Right lobe of liver (tissue), 6 donors: ENCODE measurements at regions not wholly inside any gene's neighbourhood (a gene's known extent, or its start where the extent isn't known, plus 50 kb on each side); places are given as distances from the start of the nearest gene placed in this dataset.
A peak's percentile ranks its signal among the peaks of the same experiment; 100 is the strongest.

Experiments
- ATAC-seq, 4 donors: fragments of 200-7000 bp; cut with Tn5 transposase; one replicate each; pipeline ENCODE4 v1.9.1; 2020; ENCODE audit warnings: mild to moderate bottlenecking in 4 of 4, moderate library complexity in 4 of 4
- DNase-seq, 3 donors: peaks; one replicate each; pipeline ENCODE4 v3.0.0-alpha.2; 2020
- H3K27ac ChIP-seq, 3 donors: fragments of 200-600 bp; one replicate each; pipeline ENCODE4 v1.8.0; 2022
- H3K27me3 ChIP-seq, 2 donors: fragments of 200-600 bp; one replicate each; pipeline ENCODE4 v1.8.0; 2022
- H3K36me3 ChIP-seq, 4 donors: fragments of 200-600 bp; sonication (generic) in 1 of 4; one replicate each; pipeline versions ENCODE4 v1.5.1 to v1.8.0; 2017 to 2022; ENCODE audit warnings: control low read depth in 1 of 4
- H3K4me1 ChIP-seq, 4 donors: fragments of 200-600 bp; sonication (generic) in 1 of 4; one replicate each; pipeline versions ENCODE4 v1.5.1 to v1.8.0; 2017 to 2022; ENCODE audit warnings: control low read depth in 1 of 4
- H3K4me3 ChIP-seq, 3 donors: fragments of 200-600 bp; one replicate each; pipeline ENCODE4 v1.8.0; 2022
- H3K9me3 ChIP-seq, 4 donors: fragments of 200-600 bp; sonication (generic) in 1 of 4; one replicate each; pipeline versions ENCODE4 v1.5.1 to v1.8.0; 2017 to 2022; ENCODE audit warnings: control low read depth in 1 of 4
- CTCF ChIP-seq, 4 donors: fragments of 200-600 bp in 3 of 4; fragments of 450-650 bp in 1 of 4; IDR thresholded peaks; one replicate each; pipeline versions ENCODE4 v1.5.1 to v1.8.0; 2016 to 2022; ENCODE audit warnings: antibody characterized with exemption in 4 of 4, mild to moderate bottlenecking in 2 of 4
- POLR2A ChIP-seq: fragments of 450-650 bp; IDR thresholded peaks from one replicate; pipeline ENCODE4 v1.6.1; 2017; ENCODE audit warnings: antibody characterized with exemption, mild to moderate bottlenecking
- WGBS: methylation state at CpG from one replicate; pipeline ENCODE4 v1.1.6; 2018; ENCODE audit warnings: low coverage, low lambda C conversion rate; ENCODE audit not compliant: insufficient coverage; ENCODE audit errors: missing lambda C conversion rate; 5-methylcytosine and 5-hydroxymethylcytosine counted together
- intact Hi-C, 2 donors: fragments of 100-400 bp; cut with DNase I; formaldehyde crosslinking; loops; one replicate each; pipeline versions ENCODE4 v1.11.2 to v1.14.1; 2022
- donor health status: DM: no; HTN: yes; CAD: no.
- donor health status: DM: no; HTN: no; CAD: no.
- donor health status: DM: no; HTN: no; CAD: no.
- donor health status: DM: no; HTN: yes; CAD: no.
- donor health status: DM: no; HTN: yes; CAD: no.

GRCh38 chr21:39064325-39065012 lies 118.8 kb downstream of the PSMG1 start:
- Histone ChIP-seq H3K36me3 (no peaks in the 10 kb centered on the region), H3K27ac (no peak overlapping the region), H3K27me3 (no peaks in the 10 kb centered on the region), H3K4me3 (no peak overlapping the region), H3K9me3 (no peaks in the 10 kb centered on the region), H3K4me1 (no peaks in the 10 kb centered on the region)
- DNase-seq (no peak), ATAC-seq (no peak)
- intact Hi-C loops: no loop called here
- TF ChIP-seq POLR2A (no peak), CTCF (IDR thresholded peaks at IDR 0.05) (no peak)
- WGBS: 89% methylated on average over 4 of the region's 5 CpGs

- intact Hi-C loops: no loop called here
- Histone ChIP-seq H3K4me1 (no peaks in the 10 kb centered on the region), H3K9me3 (no peaks in the 10 kb centered on the region), H3K36me3 (no peaks in the 10 kb centered on the region), H3K4me3 (no peak overlapping the region), H3K27me3 (no peaks in the 10 kb centered on the region), H3K27ac (no peak overlapping the region)
- ATAC-seq: no peak
- DNase-seq: no peak
- TF ChIP-seq POLR2A (no peak), CTCF (IDR thresholded peaks at IDR 0.05) (no peak)
These were observed 119.7 kb downstream of the PSMG1 start for GRCh38 chr21:39063517-39063916.

GRCh38 chr21:39062196-39062595 lies 121.1 kb downstream of the PSMG1 start:
- no peaks in the 10 kb centered on the region for H3K9me3 ChIP-seq
- H3K4me1 ChIP-seq: no peaks in the 10 kb centered on the region
- no peak overlapping the region for H3K27ac ChIP-seq
- H3K27me3 ChIP-seq: no peaks in the 10 kb centered on the region
- intact Hi-C loops: no loop called here
- TF ChIP-seq CTCF (IDR thresholded peaks at IDR 0.05) (no peak), POLR2A (no peak)
- no peak overlapping the region for H3K4me3 ChIP-seq
- DNase-seq (no peak), ATAC-seq (peak in 1 of 4 donors; percentile 35)
- 83% methylated on average over 2 of the region's 9 CpGs for WGBS
- no peaks in the 10 kb centered on the region for H3K36me3 ChIP-seq

GRCh38 chr21:39061766-39062165 lies 121.5 kb downstream of the PSMG1 start:
- Histone ChIP-seq H3K36me3 (no peaks in the 10 kb centered on the region), H3K27me3 (no peaks in the 10 kb centered on the region), H3K4me3 (no peak overlapping the region), H3K4me1 (no peaks in the 10 kb centered on the region), H3K9me3 (no peaks in the 10 kb centered on the region), H3K27ac (no peak overlapping the region)
- DNase-seq: no peak
- no peak for ATAC-seq
- intact Hi-C loops: no loop called here
- TF ChIP-seq CTCF (IDR thresholded peaks at IDR 0.05) (no peak), POLR2A (no peak)
- no CpG with 5 or more reads among the region's 10 CpGs for WGBS
